BE2C (cell line): ENCODE measurements at regions not wholly inside any gene's neighbourhood (a gene's known extent, or its start where the extent isn't known, plus 50 kb on each side); places are given as distances from the start of the nearest gene placed in this dataset.
"Not testable (repeated sequence)": the region's sequence is repeated elsewhere in the genome, so short reads cannot be mapped to it uniquely, and the experiment has no call there.

Source experiments
- DNase-seq: peaks from one replicate; pipeline ENCODE4 v3.0.0-alpha.2; 2020
- H3K27me3 ChIP-seq: fragments of 250-450 bp; sonication (Bioruptor Pico); 2 replicates; pipeline ENCODE4 v1.5.1; 2020; ENCODE audit warnings: mild to moderate bottlenecking
- H3K36me3 ChIP-seq: fragments of 250-450 bp; sonication (Bioruptor Pico); 2 replicates; pipeline ENCODE4 v1.5.1; 2020; ENCODE audit warnings: mild to moderate bottlenecking
- H3K4me1 ChIP-seq: fragments of 250-450 bp; sonication (Bioruptor Pico); 2 replicates; pipeline ENCODE4 v1.5.1; 2020
- H3K4me3 ChIP-seq: 2 replicates; pipeline ENCODE4 v1.5.1; 2011; ENCODE audit warnings: low read depth, low read length
- H3K9me3 ChIP-seq: fragments of 250-450 bp; sonication (Bioruptor Pico); 2 replicates; pipeline ENCODE4 v1.5.1; 2020
- TF ChIP-seq, protein P1 (sequence below): IDR thresholded peaks from 2 replicates; pipeline ENCODE4 v1.5.1; 2012; ENCODE audit warnings: mild to moderate bottlenecking, low read depth, low read length

DNA sequence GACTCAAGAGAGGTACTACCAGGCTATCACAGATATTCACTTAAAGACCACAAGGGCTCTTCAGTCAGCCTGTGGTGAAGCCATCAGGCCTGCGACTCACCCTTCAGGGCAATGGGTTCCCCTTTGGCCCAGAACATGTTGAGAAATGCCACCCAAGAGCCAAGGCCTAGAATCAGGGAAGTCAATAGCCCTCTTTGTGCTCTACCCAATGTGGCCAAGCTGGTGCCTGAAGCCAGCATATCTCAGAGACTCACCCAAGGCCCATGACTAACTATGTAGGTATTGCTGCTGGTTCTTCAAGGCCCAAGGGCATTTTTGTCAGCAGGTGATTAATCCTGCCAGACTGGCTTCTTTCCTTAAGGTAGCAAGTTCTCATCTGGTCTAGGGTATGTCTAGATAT, 338.9 kb upstream of the SETBP1 start:
- Histone ChIP-seq H3K9me3 (no peaks in the 10 kb centered on the region), H3K27me3 (no peaks in the 10 kb centered on the region), H3K36me3 (no peaks in the 10 kb centered on the region), H3K4me1 (no peaks in the 10 kb centered on the region), H3K4me3 (no peak overlapping the region)
- TF ChIP-seq, protein P1, sequence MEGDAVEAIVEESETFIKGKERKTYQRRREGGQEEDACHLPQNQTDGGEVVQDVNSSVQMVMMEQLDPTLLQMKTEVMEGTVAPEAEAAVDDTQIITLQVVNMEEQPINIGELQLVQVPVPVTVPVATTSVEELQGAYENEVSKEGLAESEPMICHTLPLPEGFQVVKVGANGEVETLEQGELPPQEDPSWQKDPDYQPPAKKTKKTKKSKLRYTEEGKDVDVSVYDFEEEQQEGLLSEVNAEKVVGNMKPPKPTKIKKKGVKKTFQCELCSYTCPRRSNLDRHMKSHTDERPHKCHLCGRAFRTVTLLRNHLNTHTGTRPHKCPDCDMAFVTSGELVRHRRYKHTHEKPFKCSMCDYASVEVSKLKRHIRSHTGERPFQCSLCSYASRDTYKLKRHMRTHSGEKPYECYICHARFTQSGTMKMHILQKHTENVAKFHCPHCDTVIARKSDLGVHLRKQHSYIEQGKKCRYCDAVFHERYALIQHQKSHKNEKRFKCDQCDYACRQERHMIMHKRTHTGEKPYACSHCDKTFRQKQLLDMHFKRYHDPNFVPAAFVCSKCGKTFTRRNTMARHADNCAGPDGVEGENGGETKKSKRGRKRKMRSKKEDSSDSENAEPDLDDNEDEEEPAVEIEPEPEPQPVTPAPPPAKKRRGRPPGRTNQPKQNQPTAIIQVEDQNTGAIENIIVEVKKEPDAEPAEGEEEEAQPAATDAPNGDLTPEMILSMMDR: no peak
- no peak for DNase-seq

GRCh38 chr18:44342162-44342561, 338.5 kb upstream of the SETBP1 start:
- TF ChIP-seq, protein P1: no peak
- no peaks in the 10 kb centered on the region for H3K27me3 ChIP-seq
- no peaks in the 10 kb centered on the region for H3K4me1 ChIP-seq
- no peak overlapping the region for H3K4me3 ChIP-seq
- DNase-seq: no peak
- H3K9me3 ChIP-seq: no peaks in the 10 kb centered on the region
- no peaks in the 10 kb centered on the region for H3K36me3 ChIP-seq

GRCh38 chr18:44342946-44343345, 337.7 kb upstream of the SETBP1 start:
- no peak for DNase-seq
- no peaks in the 10 kb centered on the region for H3K4me1 ChIP-seq
- TF ChIP-seq, protein P1: no peak
- H3K4me3 ChIP-seq: no peak overlapping the region
- H3K36me3 ChIP-seq: no peaks in the 10 kb centered on the region
- no peaks in the 10 kb centered on the region for H3K27me3 ChIP-seq
- no peaks in the 10 kb centered on the region for H3K9me3 ChIP-seq

DNA sequence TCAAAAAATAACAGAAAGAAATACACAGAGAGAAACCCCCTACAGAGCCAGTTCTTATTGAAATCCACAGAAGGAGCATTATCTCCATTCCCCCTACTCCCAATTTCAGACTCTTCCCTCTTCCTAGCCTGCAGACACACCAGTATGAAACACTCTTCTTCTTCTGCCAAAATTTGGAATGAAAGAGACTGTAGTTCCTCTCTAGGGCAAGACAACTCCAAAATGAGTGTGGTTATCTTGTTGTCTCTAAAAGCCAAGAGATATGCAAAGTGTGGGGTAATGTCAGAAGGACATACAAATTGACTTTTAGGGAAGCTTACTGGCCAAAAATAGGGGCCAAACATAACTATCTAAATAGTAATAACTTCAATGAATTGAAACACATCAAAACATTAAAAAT, 337.1 kb upstream of the SETBP1 start:
- Histone ChIP-seq H3K4me1 (no peaks in the 10 kb centered on the region), H3K36me3 (no peaks in the 10 kb centered on the region), H3K27me3 (no peaks in the 10 kb centered on the region), H3K9me3 (no peaks in the 10 kb centered on the region), H3K4me3 (no peak overlapping the region)
- DNase-seq: no peak
- TF ChIP-seq, protein P1: no peak

DNA sequence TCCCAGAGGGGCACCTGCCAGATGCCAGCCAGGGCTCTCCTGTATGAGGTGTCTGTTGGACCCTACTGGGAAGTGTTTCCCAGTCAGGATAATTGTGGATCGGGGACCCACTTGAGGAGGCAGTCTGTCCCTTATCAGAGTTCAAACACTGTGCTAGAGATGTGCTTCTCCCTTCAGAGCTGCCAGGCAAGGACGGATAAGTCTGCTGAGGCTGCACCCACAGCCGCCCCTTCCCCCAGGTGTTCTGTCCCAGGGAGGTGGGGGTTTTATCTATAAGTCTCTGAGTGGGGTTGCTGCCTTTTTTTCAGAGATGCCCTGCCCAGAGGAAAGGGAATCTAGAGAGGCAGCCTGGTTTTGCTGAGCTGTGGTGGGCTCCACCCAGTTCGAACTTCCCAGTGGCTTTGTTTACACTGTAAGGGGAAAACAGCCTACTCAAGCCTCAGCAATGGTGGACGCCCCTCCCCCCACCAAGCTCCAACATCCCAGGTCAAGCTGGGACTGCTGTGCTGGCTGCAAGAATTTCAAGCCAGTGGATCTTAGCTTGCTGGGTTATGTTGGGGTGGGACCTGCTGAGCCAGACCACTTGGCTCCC, 324.0 kb upstream of the SETBP1 start:
- Histone ChIP-seq H3K9me3 (no peaks in the 10 kb centered on the region), H3K36me3 (no peaks in the 10 kb centered on the region), H3K4me1 (no peaks in the 10 kb centered on the region), H3K4me3 (no peak overlapping the region), H3K27me3 (no peaks in the 10 kb centered on the region)
- DNase-seq: no peak
- TF ChIP-seq, protein P1: no peak

DNA sequence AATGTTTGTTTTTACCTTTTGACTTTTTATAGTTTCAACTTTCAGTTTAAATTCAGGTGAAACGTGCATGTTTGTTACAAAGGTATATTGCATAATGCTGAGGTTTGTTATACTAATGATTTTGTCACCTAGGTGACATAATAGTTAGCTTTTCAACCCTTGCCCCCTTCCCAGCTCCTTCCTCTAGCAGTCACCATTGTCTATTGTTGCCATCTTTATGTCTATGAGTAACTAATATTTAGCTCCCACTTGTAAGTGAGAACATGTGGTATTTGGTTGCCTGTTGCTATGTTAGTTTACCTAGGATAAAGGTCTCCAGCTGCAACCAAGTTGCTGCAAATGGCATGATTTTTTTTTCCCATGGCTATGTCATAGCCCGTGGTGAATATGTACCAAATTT, 322.3 kb upstream of the SETBP1 start:
- no peak for DNase-seq
- Histone ChIP-seq H3K4me1 (no peaks in the 10 kb centered on the region), H3K9me3 (no peaks in the 10 kb centered on the region), H3K4me3 (no peak overlapping the region), H3K36me3 (no peaks in the 10 kb centered on the region), H3K27me3 (no peaks in the 10 kb centered on the region)
- TF ChIP-seq, protein P1: no peak

GRCh38 chr18:44359741-44360140, 320.9 kb upstream of the SETBP1 start:
- H3K36me3 ChIP-seq, H3K9me3 ChIP-seq, DNase-seq, H3K4me1 ChIP-seq, H3K4me3 ChIP-seq, H3K27me3 ChIP-seq: not testable (repeated sequence)

DNA sequence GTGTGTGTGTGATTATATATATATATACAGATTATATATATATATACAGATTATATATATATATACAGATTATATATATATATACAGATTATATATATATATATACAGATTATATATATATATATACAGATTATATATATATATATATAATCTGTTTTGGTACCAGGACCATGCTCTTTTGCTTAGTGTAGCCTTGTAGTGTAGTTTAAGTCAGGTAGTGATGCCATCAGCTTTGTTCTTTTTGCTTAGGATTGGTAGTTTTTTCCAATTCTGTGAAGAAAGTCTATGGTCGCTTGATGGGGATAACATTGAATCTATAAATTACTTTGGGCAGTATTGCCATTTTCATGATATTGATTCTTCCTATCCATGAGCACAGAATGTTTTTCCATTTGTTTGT, 318.5 kb upstream of the SETBP1 start:
- not testable (repeated sequence) for H3K9me3 ChIP-seq, H3K36me3 ChIP-seq, DNase-seq, H3K27me3 ChIP-seq, H3K4me3 ChIP-seq, H3K4me1 ChIP-seq
